Parathyroid adenoma (tissue), 2 donors: ENCODE measurements at regions not wholly inside any gene's neighbourhood (a gene's known extent, or its start where the extent isn't known, plus 50 kb on each side); places are given as distances from the start of the nearest gene placed in this dataset.
A peak's percentile ranks its signal among the peaks of the same experiment; 100 is the strongest.

Experiments
- H2AFZ ChIP-seq: fragments of 300-600 bp; sonication (generic); one replicate; pipeline ENCODE4 v1.7.0; 2017; ENCODE audit warnings: antibody characterized with exemption, mild to moderate bottlenecking
- H3K27ac ChIP-seq: fragments of 300-600 bp; sonication (generic); one replicate; pipeline ENCODE4 v1.7.0; 2017
- H3K27me3 ChIP-seq: fragments of 300-600 bp; sonication (generic); one replicate; pipeline ENCODE4 v1.7.0; 2017; ENCODE audit warnings: low read length; ENCODE audit not compliant: control insufficient read depth, insufficient read depth
- H3K36me3 ChIP-seq: fragments of 300-600 bp; sonication (generic); one replicate; pipeline ENCODE4 v1.7.0; 2017; ENCODE audit warnings: low read length; ENCODE audit not compliant: control insufficient read depth, insufficient read depth
- H3K4me1 ChIP-seq: fragments of 300-600 bp; sonication (generic); one replicate; pipeline ENCODE4 v1.7.0; 2017; ENCODE audit warnings: control low read depth
- H3K4me2 ChIP-seq: fragments of 300-600 bp; sonication (generic); one replicate; pipeline ENCODE4 v1.7.0; 2017; ENCODE audit warnings: low read length
- H3K4me3 ChIP-seq: fragments of 300-600 bp; sonication (generic); one replicate; pipeline ENCODE4 v1.7.0; 2017; ENCODE audit warnings: low read depth, low read length
- H3K79me2 ChIP-seq: fragments of 300-600 bp; sonication (generic); one replicate; pipeline ENCODE4 v1.7.0; 2017; ENCODE audit warnings: control low read depth
- H3K9ac ChIP-seq: fragments of 300-600 bp; sonication (generic); one replicate; pipeline ENCODE4 v1.7.0; 2017; ENCODE audit warnings: mild to moderate bottlenecking
- H3K9me3 ChIP-seq: fragments of 300-600 bp; sonication (generic); one replicate; pipeline ENCODE4 v1.7.0; 2017; ENCODE audit warnings: low read length; ENCODE audit not compliant: control insufficient read depth
- TF ChIP-seq, protein P1 (sequence below): fragments of 300-600 bp; sonication (generic); IDR thresholded peaks from one replicate; pipeline ENCODE4 v1.7.0; 2017; ENCODE audit warnings: antibody characterized with exemption, mild to moderate bottlenecking
- donor health status: primary hyperparathyroidism.

DNA sequence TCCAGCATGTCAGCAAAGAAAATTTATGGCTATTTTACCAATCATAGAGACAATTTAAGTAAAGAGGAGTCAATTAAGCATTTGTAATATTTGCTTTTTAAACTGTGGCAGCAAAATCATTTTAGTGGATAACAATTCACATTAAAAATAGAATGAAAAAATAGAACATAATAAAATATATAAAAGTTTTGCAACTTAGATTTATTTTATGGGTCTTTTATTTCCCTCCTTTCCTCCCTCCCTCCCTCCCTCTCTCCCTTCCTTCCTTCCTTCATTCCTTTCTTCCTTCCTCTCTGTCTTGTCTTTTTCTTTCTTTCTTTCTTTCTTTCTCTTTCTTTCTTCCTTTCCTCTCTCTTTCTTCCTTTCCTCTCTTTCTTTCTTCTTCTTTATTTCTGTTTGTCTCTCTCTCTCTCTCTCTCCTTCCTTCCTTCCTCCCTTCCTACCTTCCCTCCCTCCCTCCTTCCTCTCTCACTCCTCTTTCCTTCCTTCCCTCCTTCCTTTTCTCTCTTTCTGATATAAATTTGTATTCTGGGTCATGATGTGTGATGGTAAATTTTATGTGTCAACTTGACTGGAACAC lies 610.9 kb upstream of the CITED2 start:
- Histone ChIP-seq H3K36me3 (no peaks in the 10 kb centered on the region), H2AFZ (peak overlapping the region; percentile 39), H3K4me2 (no peak overlapping the region), H3K27me3 (no peaks in the 10 kb centered on the region), H3K27ac (no peak overlapping the region), H3K4me3 (no peak overlapping the region), H3K9ac (no peak overlapping the region), H3K4me1 (peaks cover 52% of the 10 kb centered on the region), H3K79me2 (no peaks in the 10 kb centered on the region), H3K9me3 (no peaks in the 10 kb centered on the region)
- TF ChIP-seq, protein P1, sequence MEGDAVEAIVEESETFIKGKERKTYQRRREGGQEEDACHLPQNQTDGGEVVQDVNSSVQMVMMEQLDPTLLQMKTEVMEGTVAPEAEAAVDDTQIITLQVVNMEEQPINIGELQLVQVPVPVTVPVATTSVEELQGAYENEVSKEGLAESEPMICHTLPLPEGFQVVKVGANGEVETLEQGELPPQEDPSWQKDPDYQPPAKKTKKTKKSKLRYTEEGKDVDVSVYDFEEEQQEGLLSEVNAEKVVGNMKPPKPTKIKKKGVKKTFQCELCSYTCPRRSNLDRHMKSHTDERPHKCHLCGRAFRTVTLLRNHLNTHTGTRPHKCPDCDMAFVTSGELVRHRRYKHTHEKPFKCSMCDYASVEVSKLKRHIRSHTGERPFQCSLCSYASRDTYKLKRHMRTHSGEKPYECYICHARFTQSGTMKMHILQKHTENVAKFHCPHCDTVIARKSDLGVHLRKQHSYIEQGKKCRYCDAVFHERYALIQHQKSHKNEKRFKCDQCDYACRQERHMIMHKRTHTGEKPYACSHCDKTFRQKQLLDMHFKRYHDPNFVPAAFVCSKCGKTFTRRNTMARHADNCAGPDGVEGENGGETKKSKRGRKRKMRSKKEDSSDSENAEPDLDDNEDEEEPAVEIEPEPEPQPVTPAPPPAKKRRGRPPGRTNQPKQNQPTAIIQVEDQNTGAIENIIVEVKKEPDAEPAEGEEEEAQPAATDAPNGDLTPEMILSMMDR, result no peak

DNA sequence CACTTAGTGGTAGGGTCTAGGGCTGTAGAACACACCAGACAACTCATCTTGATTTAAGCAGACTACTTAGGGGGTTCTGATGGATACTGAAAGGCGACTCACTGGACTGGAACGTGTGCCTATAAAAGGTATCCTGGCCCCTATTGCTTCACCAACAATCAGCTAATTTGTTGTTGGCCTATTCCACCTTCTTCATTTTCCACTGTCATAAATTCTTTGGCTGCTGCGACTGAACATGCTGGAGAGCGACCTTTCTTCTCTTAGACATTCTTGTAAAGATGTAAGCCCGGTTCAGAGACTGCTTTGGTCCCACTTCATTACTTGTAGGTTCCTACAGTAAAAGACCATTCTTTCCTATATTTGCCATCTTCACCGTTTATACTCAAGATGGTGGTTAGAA lies 609.9 kb upstream of the CITED2 start:
- no peaks in the 10 kb centered on the region for H3K27me3 ChIP-seq
- H2AFZ ChIP-seq, result peak overlapping the region; percentile 39
- TF ChIP-seq, protein P1, result no peak
- peaks cover 52% of the 10 kb centered on the region for H3K4me1 ChIP-seq
- no peak overlapping the region for H3K9ac ChIP-seq
- peak overlapping the region; percentile 74 for H3K27ac ChIP-seq
- no peaks in the 10 kb centered on the region for H3K79me2 ChIP-seq
- no peaks in the 10 kb centered on the region for H3K36me3 ChIP-seq
- H3K4me3 ChIP-seq, result no peak overlapping the region
- H3K9me3 ChIP-seq, result no peaks in the 10 kb centered on the region
- H3K4me2 ChIP-seq, result no peak overlapping the region

DNA sequence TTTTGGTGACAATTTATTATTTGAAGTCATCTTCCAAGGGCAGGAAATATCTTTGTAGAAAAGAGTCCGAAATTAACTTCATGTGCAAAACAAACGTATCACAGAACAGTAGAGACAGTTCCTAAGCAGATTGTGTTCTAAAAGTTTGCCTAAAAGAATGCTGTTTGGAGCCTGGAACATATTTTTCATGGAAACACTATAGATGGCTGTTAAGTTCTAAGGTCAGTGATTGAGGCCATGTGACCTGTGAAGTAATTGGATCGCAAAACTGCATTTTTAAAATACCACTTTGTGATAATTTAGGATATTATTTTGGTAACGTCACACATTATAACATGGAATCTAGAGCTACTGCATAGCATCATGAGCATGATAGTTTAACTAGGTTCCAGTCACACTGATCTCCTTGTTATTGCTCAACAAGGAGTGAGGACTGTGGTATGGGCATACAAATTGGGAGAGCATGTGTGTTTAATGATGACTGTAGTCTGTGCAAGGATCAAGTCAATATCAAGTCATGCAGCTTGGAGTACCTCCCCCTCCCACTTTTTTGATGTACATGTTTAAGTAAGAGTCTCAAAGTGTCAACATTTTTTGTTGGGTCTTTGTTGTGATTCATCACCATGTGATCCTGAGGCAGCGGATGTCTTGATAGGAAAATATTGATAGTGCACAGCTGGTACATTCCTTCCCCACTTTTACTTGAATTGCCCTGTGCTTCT lies 609.3 kb upstream of the CITED2 start:
- Histone ChIP-seq H3K4me1 (peaks cover 52% of the 10 kb centered on the region), H3K79me2 (no peaks in the 10 kb centered on the region), H3K4me3 (no peak overlapping the region), H3K4me2 (no peak overlapping the region), H3K9me3 (no peaks in the 10 kb centered on the region), H3K36me3 (no peaks in the 10 kb centered on the region), H2AFZ (peak overlapping the region; percentile 36), H3K27ac (peak overlapping the region; percentile 74), H3K27me3 (no peaks in the 10 kb centered on the region), H3K9ac (no peak overlapping the region)
- TF ChIP-seq, protein P1, result no peak

DNA sequence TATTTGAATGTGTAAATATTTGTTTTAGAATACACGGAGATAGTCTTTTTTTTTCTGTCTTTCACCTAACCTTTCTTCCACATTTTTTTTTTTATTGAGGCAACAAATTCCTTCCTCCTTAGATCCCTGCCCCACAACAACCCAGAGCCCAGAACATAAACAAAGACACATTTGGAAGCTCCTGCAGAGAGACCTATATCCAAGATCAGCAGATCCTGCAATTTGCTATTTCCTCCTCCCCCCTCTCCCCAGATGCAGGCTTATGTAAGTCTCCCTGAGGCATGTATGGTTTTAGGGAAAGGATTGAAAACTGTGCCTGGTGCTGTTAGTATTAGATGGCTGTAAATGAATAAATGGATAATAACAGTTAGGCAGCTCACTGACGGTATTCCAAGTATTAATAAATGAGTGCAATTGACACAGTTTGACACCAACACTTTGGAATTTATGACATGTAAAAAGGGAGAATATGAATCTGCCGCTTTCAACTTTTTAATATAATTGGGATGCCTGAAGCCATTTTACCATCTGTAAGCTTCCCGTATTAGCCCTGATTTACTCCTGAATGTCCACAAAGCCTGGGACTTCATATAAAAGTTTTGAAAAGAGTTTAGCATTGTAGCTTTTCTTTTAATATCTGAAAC lies 608.3 kb upstream of the CITED2 start:
- no peaks in the 10 kb centered on the region for H3K9me3 ChIP-seq
- H2AFZ ChIP-seq, result peak overlapping the region; percentile 36
- H3K4me2 ChIP-seq, result no peak overlapping the region
- no peaks in the 10 kb centered on the region for H3K27me3 ChIP-seq
- H3K79me2 ChIP-seq, result no peaks in the 10 kb centered on the region
- H3K27ac ChIP-seq, result peak overlapping the region; percentile 74
- no peak overlapping the region for H3K4me3 ChIP-seq
- peaks cover 55% of the 10 kb centered on the region for H3K4me1 ChIP-seq
- TF ChIP-seq, protein P1, result no peak
- no peak overlapping the region for H3K9ac ChIP-seq
- H3K36me3 ChIP-seq, result no peaks in the 10 kb centered on the region
